ENCODE measurements at regions not wholly inside any gene's neighbourhood (a gene's known extent, or its start where the extent isn't known, plus 50 kb on each side); places are given as distances from the start of the nearest gene placed in this dataset.

DNA sequence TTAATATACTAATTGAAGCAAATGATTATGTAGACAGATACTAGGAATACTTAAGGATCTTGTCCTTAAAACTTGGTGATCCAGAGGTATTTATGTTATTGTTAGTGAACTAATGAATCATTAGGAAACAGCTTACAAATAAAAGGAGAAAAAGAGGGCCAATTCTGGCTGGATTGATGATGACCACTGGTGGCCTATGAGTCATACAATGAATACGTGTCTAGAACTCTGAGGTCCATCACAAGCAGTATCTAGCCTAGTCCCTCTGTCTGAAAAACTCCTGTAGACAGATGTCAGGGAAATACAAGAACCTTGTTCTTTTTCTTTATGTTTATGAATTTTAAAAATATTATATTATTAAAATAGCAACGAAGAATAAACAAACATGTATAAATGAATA is 51.7 kb upstream of the RTL1 start:
- WGBS (ENCODE audit: insufficient coverage, insufficient read length), result 100% methylated on average over 1 of the region's 2 CpGs
- no peaks in the 10 kb centered on the region for H3K4me1 ChIP-seq (ENCODE audit: control insufficient read depth, insufficient read depth, low read length)
- H3K27me3 ChIP-seq (ENCODE audit: control insufficient read depth, insufficient read depth, low read length), result no peaks in the 10 kb centered on the region
- no peaks in the 10 kb centered on the region for H3K36me3 ChIP-seq (ENCODE audit: control insufficient read depth, insufficient read depth, low read length)
- no peak overlapping the region for H3K27ac ChIP-seq (ENCODE audit: low read length)
- DNase-seq (ENCODE audit: low read depth, low spot score), result no peak
- no peaks in the 10 kb centered on the region for H3K9me3 ChIP-seq (ENCODE audit: control insufficient read depth, insufficient read depth, low read length)
- H3K4me3 ChIP-seq (ENCODE audit: low read length), result no peak overlapping the region

DNA sequence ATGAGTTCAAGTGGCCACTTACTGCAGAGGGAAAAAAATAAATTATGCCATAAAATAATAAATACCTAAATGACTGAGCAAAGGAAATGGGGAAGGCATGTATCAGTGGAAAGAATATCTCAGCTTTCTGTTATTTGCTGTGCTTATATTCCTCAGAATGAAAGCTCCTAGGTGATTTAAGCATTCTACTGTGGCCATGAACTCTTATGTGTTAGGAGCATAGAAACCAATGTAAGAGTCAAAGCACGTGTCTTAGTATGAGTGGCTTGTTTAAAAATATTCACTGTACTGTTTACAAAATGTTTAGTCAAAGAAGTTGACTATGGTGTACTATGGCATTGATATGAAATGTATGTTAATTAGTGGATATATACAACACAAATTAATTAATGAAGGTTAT is 59.0 kb upstream of the RTL1 start:
- Histone ChIP-seq H3K27me3 (ENCODE audit: control insufficient read depth, insufficient read depth, low read length) (no peaks in the 10 kb centered on the region; the same call in 1 of the 2 replicates), H3K4me3 (ENCODE audit: low read length) (no peak overlapping the region), H3K27ac (ENCODE audit: low read length) (no peak overlapping the region), H3K9me3 (ENCODE audit: control insufficient read depth, insufficient read depth, low read length) (no peaks in the 10 kb centered on the region), H3K4me1 (ENCODE audit: control insufficient read depth, insufficient read depth, low read length) (no peaks in the 10 kb centered on the region), H3K36me3 (ENCODE audit: control insufficient read depth, insufficient read depth, low read length) (no peaks in the 10 kb centered on the region)
- DNase-seq (ENCODE audit: low read depth, low spot score), result no peak
- WGBS (ENCODE audit: insufficient coverage, insufficient read length), result no CpG with 5 or more reads among the region's 1 CpG

DNA sequence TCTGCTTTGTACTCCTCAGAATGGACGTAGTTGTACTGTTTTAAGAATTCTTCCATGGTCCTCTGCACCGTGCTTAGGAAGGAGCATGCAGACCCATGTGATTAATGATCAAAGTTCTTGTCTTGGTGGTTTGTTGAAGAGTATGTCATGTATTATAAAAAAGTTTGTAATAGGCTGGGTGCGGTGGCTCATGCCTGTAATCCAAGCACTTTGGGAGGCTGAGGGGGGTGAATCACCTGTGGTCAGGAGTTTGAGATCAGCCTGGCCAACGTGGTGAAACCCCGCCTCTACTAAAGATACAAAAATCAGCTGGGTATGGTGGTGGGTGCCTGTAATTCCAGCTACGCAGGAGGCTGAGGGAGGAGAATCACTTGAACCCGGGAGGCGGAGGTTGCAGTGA is 61.8 kb upstream of the RTL1 start:
- DNase-seq (ENCODE audit: low read depth, low spot score), result no peak
- no CpG with 5 or more reads among the region's 8 CpGs for WGBS (ENCODE audit: insufficient coverage, insufficient read length)
- Histone ChIP-seq H3K36me3 (ENCODE audit: control insufficient read depth, insufficient read depth, low read length) (no peaks in the 10 kb centered on the region), H3K9me3 (ENCODE audit: control insufficient read depth, insufficient read depth, low read length) (no peaks in the 10 kb centered on the region), H3K4me3 (ENCODE audit: low read length) (no peak overlapping the region), H3K27me3 (ENCODE audit: control insufficient read depth, insufficient read depth, low read length) (no peaks in the 10 kb centered on the region; the same call in 1 of the 2 replicates), H3K27ac (ENCODE audit: low read length) (no peak overlapping the region), H3K4me1 (ENCODE audit: control insufficient read depth, insufficient read depth, low read length) (no peaks in the 10 kb centered on the region)

DNA sequence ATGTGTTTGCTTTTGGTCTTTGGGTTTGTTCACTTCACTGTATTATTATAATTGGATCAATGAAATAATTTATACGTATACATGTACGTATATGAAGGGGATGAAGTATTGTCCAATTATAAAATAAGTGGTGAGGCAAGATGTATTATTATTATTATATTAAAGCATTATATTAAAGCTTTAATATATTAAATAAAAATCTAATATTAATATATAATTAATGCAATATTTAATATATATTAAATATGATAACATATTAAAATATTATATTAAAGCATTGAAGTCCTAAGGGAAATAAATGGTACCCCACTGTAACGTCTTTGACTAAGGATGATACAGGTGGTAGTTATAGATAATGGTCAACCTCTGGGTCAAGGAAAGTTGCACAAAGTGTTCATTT is 63.7 kb upstream of the RTL1 start:
- 100% methylated on average over 2 of the region's 3 CpGs for WGBS (ENCODE audit: insufficient coverage, insufficient read length)
- Histone ChIP-seq H3K27ac (ENCODE audit: low read length) (no peak overlapping the region), H3K4me1 (ENCODE audit: control insufficient read depth, insufficient read depth, low read length) (no peaks in the 10 kb centered on the region), H3K36me3 (ENCODE audit: control insufficient read depth, insufficient read depth, low read length) (no peaks in the 10 kb centered on the region), H3K27me3 (ENCODE audit: control insufficient read depth, insufficient read depth, low read length) (no peaks in the 10 kb centered on the region; the same call in 1 of the 2 replicates), H3K9me3 (ENCODE audit: control insufficient read depth, insufficient read depth, low read length) (no peaks in the 10 kb centered on the region), H3K4me3 (ENCODE audit: low read length) (no peak overlapping the region)
- no peak for DNase-seq (ENCODE audit: low read depth, low spot score)

DNA sequence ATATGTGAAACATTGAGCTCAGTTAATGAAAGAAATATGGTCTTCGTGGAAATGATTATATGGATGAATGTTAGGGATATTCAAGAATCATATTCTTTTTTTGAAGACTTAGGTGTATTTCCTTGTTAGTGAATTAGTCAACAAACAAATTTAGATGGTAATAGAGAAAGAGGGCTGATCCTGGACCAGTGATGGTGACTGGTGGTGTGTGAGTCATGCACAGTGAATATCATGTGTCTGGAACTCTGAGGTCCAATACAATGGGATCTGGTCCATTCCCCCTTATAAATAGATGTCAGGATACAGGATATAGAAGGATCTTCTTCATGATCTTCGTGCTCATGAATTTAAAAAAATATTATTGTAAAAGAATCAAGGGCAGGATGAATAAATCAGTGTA is 64.4 kb upstream of the RTL1 start:
- no peaks in the 10 kb centered on the region for H3K4me1 ChIP-seq (ENCODE audit: control insufficient read depth, insufficient read depth, low read length)
- no peak overlapping the region for H3K4me3 ChIP-seq (ENCODE audit: low read length)
- H3K9me3 ChIP-seq (ENCODE audit: control insufficient read depth, insufficient read depth, low read length), result no peaks in the 10 kb centered on the region
- 100% methylated on average over 1 of the region's 2 CpGs for WGBS (ENCODE audit: insufficient coverage, insufficient read length)
- no peaks in the 10 kb centered on the region for H3K36me3 ChIP-seq (ENCODE audit: control insufficient read depth, insufficient read depth, low read length)
- no peak overlapping the region for H3K27ac ChIP-seq (ENCODE audit: low read length)
- no peak for DNase-seq (ENCODE audit: low read depth, low spot score)
- H3K27me3 ChIP-seq (ENCODE audit: control insufficient read depth, insufficient read depth, low read length), result no peaks in the 10 kb centered on the region

DNA sequence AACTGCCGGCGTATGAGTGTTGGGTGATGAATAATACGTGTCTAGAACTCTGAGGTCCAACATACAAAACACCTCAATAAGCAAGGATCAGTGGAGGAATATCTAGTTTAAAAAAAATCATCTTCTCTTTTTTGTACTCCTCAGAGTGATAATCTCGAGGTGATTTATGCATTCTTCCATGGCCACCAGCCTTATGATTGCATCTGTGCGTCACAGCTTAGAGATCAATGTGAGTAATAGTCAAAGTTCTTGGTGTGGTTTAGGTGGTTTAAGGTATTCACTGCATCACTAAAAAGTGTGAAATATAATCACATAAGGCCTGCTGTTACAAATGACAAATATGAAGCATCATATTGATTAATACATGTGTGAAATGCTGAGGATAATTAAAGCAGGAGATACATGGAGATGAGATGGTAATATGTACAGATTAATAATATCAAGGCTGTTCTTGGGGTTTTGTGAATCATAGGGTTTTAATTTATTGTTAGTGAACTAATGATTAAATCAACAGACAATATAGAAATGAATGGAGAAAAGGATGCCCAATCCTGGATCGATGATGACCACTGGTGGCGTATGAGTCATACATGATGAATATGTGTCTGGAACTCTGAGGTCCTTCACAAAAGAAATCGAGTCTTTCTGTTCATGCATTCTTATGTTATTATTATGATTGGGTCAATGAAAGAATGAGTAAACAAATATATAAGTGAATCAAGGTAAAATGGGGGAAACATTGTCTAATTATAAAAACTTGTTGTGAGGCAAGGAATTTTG is 68.8 kb upstream of the RTL1 start:
- Histone ChIP-seq H3K36me3 (ENCODE audit: control insufficient read depth, insufficient read depth, low read length) (no peaks in the 10 kb centered on the region), H3K9me3 (ENCODE audit: control insufficient read depth, insufficient read depth, low read length) (no peaks in the 10 kb centered on the region), H3K4me3 (ENCODE audit: low read length) (no peak overlapping the region), H3K4me1 (ENCODE audit: control insufficient read depth, insufficient read depth, low read length) (no peaks in the 10 kb centered on the region), H3K27me3 (ENCODE audit: control insufficient read depth, insufficient read depth, low read length) (no peaks in the 10 kb centered on the region), H3K27ac (ENCODE audit: low read length) (no peak overlapping the region)
- no peak for DNase-seq (ENCODE audit: low read depth, low spot score)
- no CpG with 5 or more reads among the region's 8 CpGs for WGBS (ENCODE audit: insufficient coverage, insufficient read length)

DNA sequence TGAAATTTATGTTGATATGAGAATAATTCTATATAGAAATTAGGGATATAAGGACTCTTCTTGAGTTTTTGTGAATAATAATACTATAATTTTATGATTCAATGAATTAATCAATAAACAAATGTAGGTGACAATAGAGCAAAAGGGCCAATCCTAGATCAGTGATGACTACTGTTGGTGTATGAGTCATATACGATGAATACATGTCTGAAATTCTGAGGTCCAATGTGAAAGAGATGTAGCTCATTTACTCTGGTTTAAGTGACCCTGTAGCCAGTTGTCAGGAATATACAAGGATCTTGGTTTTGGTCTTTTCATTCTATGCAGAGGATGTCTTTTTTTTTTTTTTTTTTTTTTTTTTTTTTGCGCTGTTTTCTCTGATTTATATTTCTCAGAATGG is 72.1 kb upstream of the RTL1 start:
- H3K27me3 ChIP-seq (ENCODE audit: control insufficient read depth, insufficient read depth, low read length), result no peaks in the 10 kb centered on the region
- no peak overlapping the region for H3K4me3 ChIP-seq (ENCODE audit: low read length)
- no peak for DNase-seq (ENCODE audit: low read depth, low spot score)
- no peaks in the 10 kb centered on the region for H3K36me3 ChIP-seq (ENCODE audit: control insufficient read depth, insufficient read depth, low read length)
- WGBS (ENCODE audit: insufficient coverage, insufficient read length), result no CpG with 5 or more reads among the region's 2 CpGs
- no peaks in the 10 kb centered on the region for H3K4me1 ChIP-seq (ENCODE audit: control insufficient read depth, insufficient read depth, low read length)
- H3K27ac ChIP-seq (ENCODE audit: low read length), result no peak overlapping the region
- no peaks in the 10 kb centered on the region for H3K9me3 ChIP-seq (ENCODE audit: control insufficient read depth, insufficient read depth, low read length)

DNA sequence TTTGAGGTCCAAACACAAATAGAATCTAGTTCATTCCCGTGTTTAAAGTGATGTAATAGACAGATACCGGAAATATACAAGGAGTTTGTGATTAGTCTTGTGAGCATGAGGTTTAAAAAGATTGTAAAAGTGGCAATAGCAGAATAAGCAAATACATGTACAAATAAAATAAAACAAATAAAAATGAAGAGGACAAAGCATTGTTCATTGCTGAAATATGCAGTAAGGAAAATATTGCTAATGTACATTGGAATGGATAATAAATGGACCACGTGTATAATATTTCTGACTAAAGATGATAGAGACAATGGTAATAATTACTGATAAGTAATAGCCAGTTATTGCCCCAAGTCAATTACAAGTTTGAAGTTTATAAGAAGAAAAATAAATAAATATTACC is 75.6 kb upstream of the RTL1 start:
- Histone ChIP-seq H3K9me3 (ENCODE audit: control insufficient read depth, insufficient read depth, low read length) (no peaks in the 10 kb centered on the region), H3K4me1 (ENCODE audit: control insufficient read depth, insufficient read depth, low read length) (no peaks in the 10 kb centered on the region), H3K27ac (ENCODE audit: low read length) (no peak overlapping the region), H3K27me3 (ENCODE audit: control insufficient read depth, insufficient read depth, low read length) (no peaks in the 10 kb centered on the region), H3K4me3 (ENCODE audit: low read length) (no peak overlapping the region), H3K36me3 (ENCODE audit: control insufficient read depth, insufficient read depth, low read length) (no peaks in the 10 kb centered on the region)
- WGBS (ENCODE audit: insufficient coverage, insufficient read length), result no CpG with 5 or more reads among the region's 3 CpGs
- no peak for DNase-seq (ENCODE audit: low read depth, low spot score)

DNA sequence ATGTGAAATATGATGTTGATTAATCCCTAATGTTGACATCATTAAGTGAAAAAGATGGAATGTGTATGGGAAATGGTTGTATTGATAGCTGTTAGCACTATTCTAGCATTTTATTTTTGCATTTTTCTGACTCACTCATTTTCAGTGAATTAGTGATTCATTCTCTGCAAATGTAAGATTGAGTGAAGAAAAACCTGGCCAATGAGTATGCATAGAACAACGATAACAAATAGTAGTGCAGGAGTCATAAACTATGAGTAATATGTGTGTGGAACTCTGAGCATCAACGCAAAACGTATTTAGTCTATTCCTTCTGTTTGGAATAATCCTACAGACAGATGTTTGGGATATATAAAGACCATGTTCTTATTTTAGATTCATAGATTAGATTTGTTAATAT is 76.3 kb upstream of the RTL1 start:
- H3K4me3 ChIP-seq (ENCODE audit: low read length), result no peak overlapping the region

DNA sequence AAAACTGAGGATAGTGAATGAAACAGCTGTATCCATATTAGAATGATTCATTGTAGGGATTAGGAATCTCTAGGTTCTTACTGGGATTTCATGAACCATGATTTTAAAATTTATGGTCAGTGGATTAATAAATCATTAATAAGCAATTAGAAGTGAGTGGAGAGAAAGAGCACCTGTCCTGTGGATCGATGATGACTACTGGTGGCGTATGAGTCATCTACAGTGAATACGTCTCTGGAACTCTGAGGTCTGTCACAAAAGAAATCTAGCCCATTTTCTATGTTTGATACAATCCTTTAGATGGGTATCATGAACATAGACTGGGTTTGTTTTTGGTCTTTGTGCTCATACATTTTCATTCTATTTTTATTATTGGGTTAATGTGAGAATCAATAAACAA is 77.3 kb upstream of the RTL1 start:
- no peak overlapping the region for H3K27ac ChIP-seq (ENCODE audit: low read length)
- no peak for DNase-seq (ENCODE audit: low read depth, low spot score)
- H3K4me3 ChIP-seq (ENCODE audit: low read length), result no peak overlapping the region
- H3K36me3 ChIP-seq (ENCODE audit: control insufficient read depth, insufficient read depth, low read length), result no peaks in the 10 kb centered on the region
- WGBS (ENCODE audit: insufficient coverage, insufficient read length), result no CpG with 5 or more reads among the region's 3 CpGs
- no peaks in the 10 kb centered on the region for H3K4me1 ChIP-seq (ENCODE audit: control insufficient read depth, insufficient read depth, low read length)
- no peaks in the 10 kb centered on the region for H3K27me3 ChIP-seq (ENCODE audit: control insufficient read depth, insufficient read depth, low read length)
- H3K9me3 ChIP-seq (ENCODE audit: control insufficient read depth, insufficient read depth, low read length), result no peaks in the 10 kb centered on the region

More for the DNA sequence above, 76.3 kb upstream of the RTL1 start:
- WGBS (ENCODE audit: insufficient coverage, insufficient read length), result no CpG with 5 or more reads among the region's 3 CpGs
- Histone ChIP-seq H3K27ac (ENCODE audit: low read length) (no peak overlapping the region), H3K27me3 (ENCODE audit: control insufficient read depth, insufficient read depth, low read length) (no peaks in the 10 kb centered on the region), H3K36me3 (ENCODE audit: control insufficient read depth, insufficient read depth, low read length) (no peaks in the 10 kb centered on the region), H3K9me3 (ENCODE audit: control insufficient read depth, insufficient read depth, low read length) (no peaks in the 10 kb centered on the region), H3K4me1 (ENCODE audit: control insufficient read depth, insufficient read depth, low read length) (no peaks in the 10 kb centered on the region)
- no peak for DNase-seq (ENCODE audit: low read depth, low spot score)

DNA sequence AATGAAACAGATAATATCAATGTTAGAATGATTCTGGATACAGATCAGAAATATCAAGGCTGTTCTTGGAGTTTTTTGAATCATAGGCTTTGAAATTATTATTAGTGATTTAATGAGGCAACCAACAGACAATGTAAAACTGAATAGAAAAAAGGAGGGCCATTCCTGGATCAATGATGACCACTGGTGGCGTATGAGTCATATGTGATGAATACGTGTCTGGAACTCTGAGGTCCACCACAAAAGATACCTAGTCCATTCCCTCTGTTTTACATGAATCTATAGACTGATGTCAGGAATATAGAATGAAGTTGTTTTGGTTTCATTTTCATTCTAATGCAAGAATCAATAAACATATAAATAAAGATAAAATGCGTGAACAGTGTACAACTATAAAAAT is 78.3 kb upstream of the RTL1 start:
- H3K27me3 ChIP-seq (ENCODE audit: control insufficient read depth, insufficient read depth, low read length), result no peaks in the 10 kb centered on the region
- no peak for DNase-seq (ENCODE audit: low read depth, low spot score)

More for the DNA sequence above, 78.3 kb upstream of the RTL1 start:
- Histone ChIP-seq H3K4me1 (ENCODE audit: control insufficient read depth, insufficient read depth, low read length) (no peaks in the 10 kb centered on the region), H3K36me3 (ENCODE audit: control insufficient read depth, insufficient read depth, low read length) (no peaks in the 10 kb centered on the region), H3K4me3 (ENCODE audit: low read length) (no peak overlapping the region), H3K27ac (ENCODE audit: low read length) (no peak overlapping the region), H3K9me3 (ENCODE audit: control insufficient read depth, insufficient read depth, low read length) (no peaks in the 10 kb centered on the region)
- no CpG with 5 or more reads among the region's 3 CpGs for WGBS (ENCODE audit: insufficient coverage, insufficient read length)
